Spleen (tissue), 11 donors: ENCODE measurements at regions not wholly inside any gene's neighbourhood (a gene's known extent, or its start where the extent isn't known, plus 50 kb on each side); places are given as distances from the start of the nearest gene placed in this dataset.

Experiments used
- DNase-seq: peaks from one replicate; pipeline ENCODE4 v3.0.0-alpha.2; 2020
- H3K27ac ChIP-seq, 8 donors: fragments of 200-600 bp; sonication (generic) in 7 of 8; 1 replicate in 4 of 8; 2 replicates in 4 of 8; pipeline versions ENCODE4 v1.5.0 to v1.8.0; 2016 to 2021; ENCODE audit warnings: inconsistent platforms in 4 of 8, mild to moderate bottlenecking in 4 of 8, moderate library complexity in 1 of 8
- H3K27me3 ChIP-seq, 7 donors: fragments of 200-600 bp; sonication (generic) in 6 of 7; replicated peaks in 1 of 7; 1 replicate in 4 of 7; 2 replicates in 3 of 7; pipeline versions ENCODE4 v1.5.0 to v1.8.0; 2016 to 2021; ENCODE audit warnings: inconsistent platforms in 3 of 7, mild to moderate bottlenecking in 1 of 7
- H3K36me3 ChIP-seq, 6 donors: fragments of 200-600 bp; sonication (generic) in 5 of 6; 1 replicate in 4 of 6; 2 replicates in 2 of 6; pipeline versions ENCODE4 v1.5.0 to v1.8.0; 2016 to 2021; ENCODE audit warnings: inconsistent platforms in 2 of 6
- H3K4me1 ChIP-seq, 6 donors: fragments of 200-600 bp; sonication (generic) in 5 of 6; 1 replicate in 3 of 6; 2 replicates in 3 of 6; pipeline versions ENCODE4 v1.5.0 to v1.8.0; 2016 to 2021; ENCODE audit warnings: inconsistent platforms in 3 of 6
- H3K4me3 ChIP-seq, 8 donors: fragments of 200-600 bp; sonication (generic) in 7 of 8; 1 replicate in 4 of 8; 2 replicates in 4 of 8; pipeline versions ENCODE4 v1.5.0 to v1.8.0; 2016 to 2021; ENCODE audit warnings: inconsistent platforms in 4 of 8, mild to moderate bottlenecking in 4 of 8, moderate library complexity in 2 of 8
- H3K9me3 ChIP-seq, 8 donors: fragments of 200-600 bp; sonication (generic) in 7 of 8; 1 replicate in 4 of 8; 2 replicates in 4 of 8; pipeline versions ENCODE4 v1.5.0 to v1.8.0; 2016 to 2021; ENCODE audit warnings: inconsistent platforms in 4 of 8
- CTCF ChIP-seq, 11 experiments: fragments of 200-600 bp in 7 of 11; fragments of 450-650 bp in 4 of 11; sonication (generic) in 4 of 11; IDR thresholded peaks in 8 of 11; conservative IDR thresholded peaks in 3 of 11; 1 replicate in 7 of 11; 2 replicates in 4 of 11; pipeline versions ENCODE4 v1.4.0 to v1.8.0; 2016 to 2021; ENCODE audit warnings: antibody characterized with exemption in 11 of 11, inconsistent platforms in 4 of 11, mild to moderate bottlenecking in 1 of 11
- POLR2A ChIP-seq, 3 donors: fragments of 450-650 bp; IDR thresholded peaks; one replicate each; pipeline ENCODE4 v1.5.1; 2017; ENCODE audit warnings: antibody characterized with exemption in 3 of 3, mild to moderate bottlenecking in 1 of 3
- POLR2AphosphoS5 ChIP-seq, 3 donors: sonication (generic); formaldehyde crosslinking; IDR thresholded peaks; one replicate each; pipeline ENCODE4 v1.5.1; 2017; ENCODE audit warnings: antibody characterized with exemption in 3 of 3
- WGBS, 5 donors: extraction: QIAGEN DNeasy Blood & Tissue Kit in 3 of 5; methylation state at CpG; one replicate each; pipeline versions ENCODE4 v1.1.5 to v1.1.7; 2013 to 2018; 5-methylcytosine and 5-hydroxymethylcytosine counted together
- intact Hi-C: fragments of 100-400 bp; cut with DNase I; formaldehyde crosslinking; loops from one replicate; pipeline ENCODE4 v1.15.0; 2023; ENCODE audit warnings: low total_unique reads
- donor health status: healthy with polysubstance abuse.
- donor health status: DM: no; HTN: no; CAD: no; lungs with moderate emphysema.
- donor health status: DM: no; HTN: no; CAD: no.
- donor health status: Bipolar disorder and iron deficiency.
- donor health status: healthy.
- donor health status: DM: no; HTN: no; CAD: no.
- donor health status: DM: yes; HTN: yes; CAD: no.

GRCh38 chr16:85245307-85246172, 133.3 kb upstream of the CIBAR2 start:
- Histone ChIP-seq H3K27ac (no peak overlapping the region), H3K9me3 (no peaks in the 10 kb centered on the region), H3K4me3 (no peak overlapping the region), H3K36me3 (no peaks in the 10 kb centered on the region), H3K4me1 (peaks cover 0 to 34% (median 10%) of the 10 kb centered on the region in 6 donors), H3K27me3 (peaks cover 0 to 14% (median 0%) of the 10 kb centered on the region in 7 donors)
- TF ChIP-seq POLR2AphosphoS5 (IDR thresholded peaks at IDR 0.05) (no peak), CTCF (IDR thresholded peaks at IDR 0.05 in 8 of 11, conservative IDR thresholded peaks at IDR 0.05 in 3 of 11) (peak; percentile 60 to 86 (median 82)), POLR2A (IDR thresholded peaks at IDR 0.05) (no peak)
- DNase-seq: no peak
- 18 to 27% (median 21%) methylated on average over 24 of the region's 24 CpGs for WGBS, 5 donors
- intact Hi-C loops: no loop called here

- Histone ChIP-seq H3K27me3 (peaks cover 0 to 14% (median 0%) of the 10 kb centered on the region in 7 donors), H3K27ac (no peak overlapping the region), H3K9me3 (no peaks in the 10 kb centered on the region), H3K4me1 (peaks cover 0 to 30% (median 9%) of the 10 kb centered on the region in 6 donors), H3K36me3 (no peaks in the 10 kb centered on the region), H3K4me3 (no peak overlapping the region)
- no peak for TF ChIP-seq POLR2A (IDR thresholded peaks at IDR 0.05)
- no peak for TF ChIP-seq CTCF (IDR thresholded peaks at IDR 0.05 in 8 of 11, conservative IDR thresholded peaks at IDR 0.05 in 3 of 11)
- no peak for TF ChIP-seq POLR2AphosphoS5 (IDR thresholded peaks at IDR 0.05)
- intact Hi-C loops: no loop called here
- WGBS, 5 donors: 30 to 42% (median 37%) methylated on average over 7 to 8 of the region's 8 CpGs
- DNase-seq: no peak
Observed at GRCh38 chr16:85246473-85246872, 134.2 kb upstream of the CIBAR2 start.

- 68 to 80% (median 70%) methylated on average over 8 of the region's 8 CpGs for WGBS, 5 donors
- no peaks in the 10 kb centered on the region for H3K9me3 ChIP-seq
- intact Hi-C loops: no loop called here
- H3K4me1 ChIP-seq: peaks cover 0 to 28% (median 9%) of the 10 kb centered on the region in 6 donors
- H3K4me3 ChIP-seq: no peak overlapping the region
- no peak for TF ChIP-seq CTCF (IDR thresholded peaks at IDR 0.05 in 8 of 11, conservative IDR thresholded peaks at IDR 0.05 in 3 of 11)
- TF ChIP-seq POLR2AphosphoS5 (IDR thresholded peaks at IDR 0.05): no peak
- TF ChIP-seq POLR2A (IDR thresholded peaks at IDR 0.05): no peak
- no peak overlapping the region for H3K27ac ChIP-seq
- no peaks in the 10 kb centered on the region for H3K36me3 ChIP-seq
- H3K27me3 ChIP-seq: peaks cover 0 to 14% (median 0%) of the 10 kb centered on the region in 7 donors
- DNase-seq: no peak
Observed at GRCh38 chr16:85246973-85247372, 134.7 kb upstream of the CIBAR2 start.

GRCh38 chr16:85248342-85248741, 136.1 kb upstream of the CIBAR2 start:
- 81 to 92% (median 88%) methylated on average over 5 of the region's 5 CpGs for WGBS, 5 donors
- Histone ChIP-seq H3K4me3 (no peak overlapping the region), H3K36me3 (no peaks in the 10 kb centered on the region), H3K27ac (no peak overlapping the region), H3K4me1 (peaks cover 0 to 33% (median 15%) of the 10 kb centered on the region in 6 donors), H3K9me3 (no peaks in the 10 kb centered on the region), H3K27me3 (peaks cover 0 to 14% (median 0%) of the 10 kb centered on the region in 7 donors)
- TF ChIP-seq POLR2A (IDR thresholded peaks at IDR 0.05) (no peak), POLR2AphosphoS5 (IDR thresholded peaks at IDR 0.05) (no peak), CTCF (IDR thresholded peaks at IDR 0.05 in 8 of 11, conservative IDR thresholded peaks at IDR 0.05 in 3 of 11) (no peak)
- DNase-seq: no peak
- intact Hi-C loops: no loop called here
